GM13976 (cell line): ENCODE measurements at regions not wholly inside any gene's neighbourhood (a gene's known extent, or its start where the extent isn't known, plus 50 kb on each side); places are given as distances from the start of the nearest gene placed in this dataset.

ENCODE experiments used
- DNase-seq: peaks from one replicate; pipeline ENCODE4 v3.0.0; 2012; ENCODE audit warnings: low spot score
- in situ Hi-C: fragments of 300-500 bp; cut with MboI; formaldehyde crosslinking; loops from one replicate; pipeline ENCODE4 v1.12.0; 2022; ENCODE audit warnings: low sequenced_read_pairs, mixed read lengths, inconsistent platforms; ENCODE audit not compliant: unreplicated experiment
- TF ChIP-seq, protein P1 (sequence below): IDR thresholded peaks from 2 replicates; pipeline ENCODE4 v1.5.1; 2012; ENCODE audit warnings: borderline replicate concordance, mild to moderate bottlenecking; ENCODE audit not compliant: insufficient read depth; ENCODE audit errors: extremely low read depth, missing control alignments, control extremely low read depth

GRCh38 chr22:47965066-47965465, 1202.6 kb downstream of the TBC1D22A start:
- DNase-seq = no peak
- in situ Hi-C loops = no loop called here
- TF ChIP-seq, protein P1, sequence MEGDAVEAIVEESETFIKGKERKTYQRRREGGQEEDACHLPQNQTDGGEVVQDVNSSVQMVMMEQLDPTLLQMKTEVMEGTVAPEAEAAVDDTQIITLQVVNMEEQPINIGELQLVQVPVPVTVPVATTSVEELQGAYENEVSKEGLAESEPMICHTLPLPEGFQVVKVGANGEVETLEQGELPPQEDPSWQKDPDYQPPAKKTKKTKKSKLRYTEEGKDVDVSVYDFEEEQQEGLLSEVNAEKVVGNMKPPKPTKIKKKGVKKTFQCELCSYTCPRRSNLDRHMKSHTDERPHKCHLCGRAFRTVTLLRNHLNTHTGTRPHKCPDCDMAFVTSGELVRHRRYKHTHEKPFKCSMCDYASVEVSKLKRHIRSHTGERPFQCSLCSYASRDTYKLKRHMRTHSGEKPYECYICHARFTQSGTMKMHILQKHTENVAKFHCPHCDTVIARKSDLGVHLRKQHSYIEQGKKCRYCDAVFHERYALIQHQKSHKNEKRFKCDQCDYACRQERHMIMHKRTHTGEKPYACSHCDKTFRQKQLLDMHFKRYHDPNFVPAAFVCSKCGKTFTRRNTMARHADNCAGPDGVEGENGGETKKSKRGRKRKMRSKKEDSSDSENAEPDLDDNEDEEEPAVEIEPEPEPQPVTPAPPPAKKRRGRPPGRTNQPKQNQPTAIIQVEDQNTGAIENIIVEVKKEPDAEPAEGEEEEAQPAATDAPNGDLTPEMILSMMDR = no peak

DNA sequence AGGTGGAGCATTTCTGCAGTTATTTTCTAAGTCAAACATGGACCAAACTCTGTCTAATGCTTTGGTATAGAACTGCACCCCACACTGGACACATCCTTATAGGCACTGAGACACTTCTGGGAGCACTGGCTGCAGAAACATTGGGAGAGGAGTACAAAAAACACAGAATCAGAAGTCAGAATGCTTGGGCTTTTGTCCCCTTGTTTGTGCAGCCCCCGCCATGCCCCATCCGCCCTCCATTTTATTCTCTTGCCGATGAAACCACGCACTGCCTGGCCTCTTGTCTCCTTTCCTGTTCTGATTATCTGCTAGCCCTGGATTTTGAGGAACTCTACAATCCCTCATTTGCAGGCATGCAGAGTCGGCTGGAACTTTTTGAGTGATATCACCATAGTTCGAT, 1201.2 kb downstream of the TBC1D22A start:
- DNase-seq = no peak
- in situ Hi-C loops = no loop called here
- TF ChIP-seq, protein P1 = no peak

DNA sequence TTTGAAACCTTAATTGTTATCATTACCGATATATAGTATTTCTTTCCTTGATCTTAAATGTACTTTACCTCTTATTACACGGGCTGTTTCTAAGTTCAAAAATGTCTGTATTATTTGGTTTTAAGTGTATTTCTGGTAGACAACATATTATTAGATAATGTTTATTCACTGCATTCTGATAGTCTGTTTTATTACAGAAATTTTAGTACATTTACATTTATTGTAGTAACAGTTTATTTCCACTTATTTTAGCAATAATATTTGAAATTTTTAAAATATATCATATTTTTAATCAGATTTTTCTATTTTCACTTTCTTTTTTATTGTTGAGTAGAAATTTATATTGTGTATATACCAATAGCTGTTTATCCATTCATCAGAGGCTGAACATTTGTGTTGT, 1195.2 kb downstream of the TBC1D22A start:
- no peak for DNase-seq
- in situ Hi-C loops = no loop called here
- TF ChIP-seq, protein P1 = no peak

DNA sequence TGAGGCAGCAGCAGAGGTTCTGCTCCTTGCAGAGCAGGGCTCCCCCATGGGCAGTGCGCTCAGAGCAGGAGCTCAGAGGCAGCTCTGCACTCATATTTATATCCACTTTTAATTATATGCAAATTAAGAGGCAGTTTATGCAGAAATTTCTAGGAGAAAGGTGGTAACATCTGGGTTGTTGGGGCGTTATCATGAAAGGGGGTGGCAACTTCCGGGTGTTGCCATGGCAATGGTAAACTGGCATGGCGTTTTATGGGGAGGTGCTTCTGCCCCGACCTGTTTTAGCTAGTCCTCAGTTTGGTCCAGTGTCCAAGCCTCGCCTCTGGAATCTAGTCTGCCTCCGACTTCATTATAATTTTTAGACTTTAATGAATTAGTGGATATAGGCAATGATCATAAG, 1191.7 kb downstream of the TBC1D22A start:
- in situ Hi-C loops = no loop called here
- TF ChIP-seq, protein P1 = no peak
- no peak for DNase-seq

GRCh38 chr22:47944941-47945340, 1182.5 kb downstream of the TBC1D22A start:
- TF ChIP-seq, protein P1 = no peak
- in situ Hi-C loops = no loop called here
- DNase-seq = no peak

DNA sequence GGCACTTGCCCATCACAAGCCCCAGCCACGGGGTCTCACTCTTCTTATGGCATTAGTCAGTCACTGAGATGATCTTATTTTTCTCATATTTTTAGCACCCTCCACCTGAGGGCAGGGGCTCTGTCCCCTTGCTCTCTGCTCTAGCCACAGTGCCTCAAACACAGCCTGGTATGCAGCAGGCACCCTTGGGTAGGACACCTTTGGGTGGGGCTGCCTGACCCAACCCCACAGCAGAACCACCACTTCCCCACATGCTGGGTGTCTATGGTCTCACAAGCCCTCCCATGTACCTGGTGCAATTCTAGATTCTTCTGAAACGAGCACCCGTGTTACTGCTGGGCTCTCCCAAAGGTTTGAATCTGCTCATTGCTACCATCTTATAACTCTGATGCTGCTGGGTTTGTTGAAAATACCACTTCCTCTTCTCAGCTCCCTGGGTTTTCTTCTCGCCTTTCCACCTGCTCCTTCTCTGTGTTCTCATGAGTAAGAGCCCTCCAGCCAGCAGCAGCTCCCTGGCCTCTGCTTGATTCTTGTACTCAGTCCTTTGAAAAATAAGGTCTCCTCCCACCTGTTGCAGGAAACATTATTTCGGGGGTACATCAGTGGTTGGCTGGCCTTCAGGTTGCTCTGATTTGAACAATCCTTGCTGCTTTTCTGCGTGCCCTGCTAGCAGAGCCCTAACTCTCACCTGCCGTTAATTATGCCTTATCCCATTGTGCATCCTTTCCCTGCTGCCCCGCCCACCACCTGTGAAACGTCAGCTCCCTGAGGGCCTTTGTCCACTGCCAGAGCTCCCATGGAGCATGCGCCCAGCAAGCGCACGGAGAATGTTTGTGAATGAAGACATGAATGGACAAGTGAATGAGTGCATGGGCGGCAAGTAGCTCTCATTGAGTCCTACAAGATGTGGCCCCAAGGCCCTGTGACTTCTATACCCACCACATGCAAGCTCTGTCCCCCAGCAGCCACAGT, 1181.6 kb downstream of the TBC1D22A start:
- no peak for DNase-seq
- TF ChIP-seq, protein P1 = no peak
- in situ Hi-C loops = no loop called here

GRCh38 chr22:47940211-47940610, 1177.8 kb downstream of the TBC1D22A start:
- TF ChIP-seq, protein P1 = no peak
- no peak for DNase-seq
- in situ Hi-C loops = no loop called here
